ENCODE measurements at regions not wholly inside any gene's neighbourhood (a gene's known extent, or its start where the extent isn't known, plus 50 kb on each side); places are given as distances from the start of the nearest gene placed in this dataset.

DNA sequence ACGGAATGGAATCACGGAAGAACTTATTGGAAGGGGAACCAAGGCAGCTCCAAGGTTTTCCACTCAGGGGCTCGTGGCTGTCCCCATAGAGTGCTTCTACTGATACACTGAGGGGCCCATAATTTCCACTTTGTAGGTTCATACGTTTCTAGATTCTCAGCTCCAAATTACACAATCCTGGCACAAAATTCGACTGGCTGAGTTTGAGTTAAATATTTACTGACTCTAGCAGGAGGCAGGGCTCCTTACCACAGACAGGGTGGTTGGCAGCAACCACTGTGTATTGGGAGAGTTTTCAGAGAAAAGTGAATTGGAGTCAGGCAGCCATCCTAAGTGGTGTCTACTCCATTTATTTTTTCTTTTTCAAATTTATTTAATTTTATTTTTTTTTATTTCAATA lies 55.4 kb upstream of the SEC61G start:
- TF ChIP-seq POLR2A (IDR thresholded peaks at IDR 0.05; ENCODE audit: low read length): no peak
- TF ChIP-seq GATA1 (IDR thresholded peaks at IDR 0.05; ENCODE audit: low read depth, low read length): no peak
